ENCODE measurements at regions not wholly inside any gene's neighbourhood (a gene's known extent, or its start where the extent isn't known, plus 50 kb on each side); places are given as distances from the start of the nearest gene placed in this dataset.

- peak; percentile 73 for DNase-seq (ENCODE audit: low spot score)
Measured at GRCh38 chr18:68623342-68623741, 91.6 kb downstream of the TMX3 start.

- no peak for DNase-seq (ENCODE audit: low spot score)
Measured at GRCh38 chr18:68611311-68611710, 103.6 kb downstream of the TMX3 start.

GRCh38 chr18:68608851-68609490 is 105.9 kb downstream of the TMX3 start:
- DNase-seq (ENCODE audit: low spot score): no peak

- no peak for DNase-seq (ENCODE audit: low spot score)
Measured at GRCh38 chr18:68607852-68608251, 107.1 kb downstream of the TMX3 start.

- DNase-seq (ENCODE audit: low spot score): no peak
Measured at GRCh38 chr18:68604256-68604655, 110.7 kb downstream of the TMX3 start.

GRCh38 chr18:68596016-68596415 is 118.9 kb downstream of the TMX3 start:
- DNase-seq (ENCODE audit: low spot score): no peak

- DNase-seq (ENCODE audit: low spot score): no peak
Measured at GRCh38 chr18:68588169-68588568, 126.7 kb downstream of the TMX3 start.

GRCh38 chr18:68583685-68584084 is 131.2 kb downstream of the TMX3 start:
- DNase-seq (ENCODE audit: low spot score): no peak

- no peak for DNase-seq (ENCODE audit: low spot score)
Measured at GRCh38 chr18:68574311-68574710, 140.6 kb downstream of the TMX3 start.

- no peak for DNase-seq (ENCODE audit: low spot score)
Measured at GRCh38 chr18:68569936-68570335, 145.0 kb downstream of the TMX3 start.

GRCh38 chr18:68568364-68569155 is 146.3 kb downstream of the TMX3 start:
- no peak for DNase-seq (ENCODE audit: low spot score)

GRCh38 chr18:68566991-68567390 is 147.9 kb downstream of the TMX3 start:
- no peak for DNase-seq (ENCODE audit: low spot score)

- no peak for DNase-seq (ENCODE audit: low spot score)
Measured at GRCh38 chr18:68564961-68565360, 149.9 kb downstream of the TMX3 start.

GRCh38 chr18:68564351-68564750 is 150.6 kb downstream of the TMX3 start:
- DNase-seq (ENCODE audit: low spot score): no peak

GRCh38 chr18:68560128-68560527 is 154.8 kb downstream of the TMX3 start:
- DNase-seq (ENCODE audit: low spot score): no peak

- no peak for DNase-seq (ENCODE audit: low spot score)
Measured at GRCh38 chr18:68557183-68557582, 157.7 kb downstream of the TMX3 start.

- DNase-seq (ENCODE audit: low spot score): no peak
Measured at GRCh38 chr18:68555879-68556301, 159.0 kb downstream of the TMX3 start.

GRCh38 chr18:68548904-68549870 is 165.7 kb downstream of the TMX3 start:
- no peak for DNase-seq (ENCODE audit: low spot score)

- DNase-seq (ENCODE audit: low spot score): no peak
Measured at GRCh38 chr18:68543344-68543743, 171.6 kb downstream of the TMX3 start.

- no peak for DNase-seq (ENCODE audit: low spot score)
Measured at GRCh38 chr18:68542846-68543245, 172.1 kb downstream of the TMX3 start.

GRCh38 chr18:68533641-68534040 is 181.3 kb downstream of the TMX3 start:
- DNase-seq (ENCODE audit: low spot score): no peak

GRCh38 chr18:68532328-68532885 is 182.5 kb downstream of the TMX3 start:
- peak; percentile 55 for DNase-seq (ENCODE audit: low spot score)

Measured in globus pallidus (tissue), 1 donor.